ENCODE measurements at regions not wholly inside any gene's neighbourhood (a gene's known extent, or its start where the extent isn't known, plus 50 kb on each side); places are given as distances from the start of the nearest gene placed in this dataset.

DNA sequence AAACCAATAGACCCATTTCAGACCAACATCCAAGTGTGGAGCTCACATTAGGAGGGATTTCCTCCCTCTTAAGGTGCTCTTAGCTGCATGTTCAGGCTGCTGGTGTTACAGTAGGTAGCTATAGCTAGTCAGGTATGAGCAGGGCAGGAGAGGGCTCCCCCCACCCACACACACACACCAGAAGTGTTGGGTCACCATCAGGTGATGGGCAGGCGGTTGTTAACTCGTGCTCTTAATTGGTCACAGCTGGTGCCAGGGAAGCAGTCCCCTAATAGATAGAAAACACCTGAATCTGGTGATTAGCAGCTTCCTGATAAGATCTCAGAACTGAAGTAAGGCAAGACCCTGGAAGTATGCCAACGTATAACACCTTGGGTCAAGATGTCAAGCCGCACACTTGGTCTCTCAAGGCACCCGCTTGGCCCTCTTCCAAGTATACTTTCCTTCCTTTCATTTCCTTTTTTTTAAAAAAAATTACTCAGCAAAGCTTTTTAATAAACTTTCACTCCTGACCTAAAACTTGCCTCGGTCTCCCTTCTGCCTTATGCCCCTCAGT, 532.4 kb downstream of the DNAH5 start (continued):
- TF ChIP-seq, protein P1, sequence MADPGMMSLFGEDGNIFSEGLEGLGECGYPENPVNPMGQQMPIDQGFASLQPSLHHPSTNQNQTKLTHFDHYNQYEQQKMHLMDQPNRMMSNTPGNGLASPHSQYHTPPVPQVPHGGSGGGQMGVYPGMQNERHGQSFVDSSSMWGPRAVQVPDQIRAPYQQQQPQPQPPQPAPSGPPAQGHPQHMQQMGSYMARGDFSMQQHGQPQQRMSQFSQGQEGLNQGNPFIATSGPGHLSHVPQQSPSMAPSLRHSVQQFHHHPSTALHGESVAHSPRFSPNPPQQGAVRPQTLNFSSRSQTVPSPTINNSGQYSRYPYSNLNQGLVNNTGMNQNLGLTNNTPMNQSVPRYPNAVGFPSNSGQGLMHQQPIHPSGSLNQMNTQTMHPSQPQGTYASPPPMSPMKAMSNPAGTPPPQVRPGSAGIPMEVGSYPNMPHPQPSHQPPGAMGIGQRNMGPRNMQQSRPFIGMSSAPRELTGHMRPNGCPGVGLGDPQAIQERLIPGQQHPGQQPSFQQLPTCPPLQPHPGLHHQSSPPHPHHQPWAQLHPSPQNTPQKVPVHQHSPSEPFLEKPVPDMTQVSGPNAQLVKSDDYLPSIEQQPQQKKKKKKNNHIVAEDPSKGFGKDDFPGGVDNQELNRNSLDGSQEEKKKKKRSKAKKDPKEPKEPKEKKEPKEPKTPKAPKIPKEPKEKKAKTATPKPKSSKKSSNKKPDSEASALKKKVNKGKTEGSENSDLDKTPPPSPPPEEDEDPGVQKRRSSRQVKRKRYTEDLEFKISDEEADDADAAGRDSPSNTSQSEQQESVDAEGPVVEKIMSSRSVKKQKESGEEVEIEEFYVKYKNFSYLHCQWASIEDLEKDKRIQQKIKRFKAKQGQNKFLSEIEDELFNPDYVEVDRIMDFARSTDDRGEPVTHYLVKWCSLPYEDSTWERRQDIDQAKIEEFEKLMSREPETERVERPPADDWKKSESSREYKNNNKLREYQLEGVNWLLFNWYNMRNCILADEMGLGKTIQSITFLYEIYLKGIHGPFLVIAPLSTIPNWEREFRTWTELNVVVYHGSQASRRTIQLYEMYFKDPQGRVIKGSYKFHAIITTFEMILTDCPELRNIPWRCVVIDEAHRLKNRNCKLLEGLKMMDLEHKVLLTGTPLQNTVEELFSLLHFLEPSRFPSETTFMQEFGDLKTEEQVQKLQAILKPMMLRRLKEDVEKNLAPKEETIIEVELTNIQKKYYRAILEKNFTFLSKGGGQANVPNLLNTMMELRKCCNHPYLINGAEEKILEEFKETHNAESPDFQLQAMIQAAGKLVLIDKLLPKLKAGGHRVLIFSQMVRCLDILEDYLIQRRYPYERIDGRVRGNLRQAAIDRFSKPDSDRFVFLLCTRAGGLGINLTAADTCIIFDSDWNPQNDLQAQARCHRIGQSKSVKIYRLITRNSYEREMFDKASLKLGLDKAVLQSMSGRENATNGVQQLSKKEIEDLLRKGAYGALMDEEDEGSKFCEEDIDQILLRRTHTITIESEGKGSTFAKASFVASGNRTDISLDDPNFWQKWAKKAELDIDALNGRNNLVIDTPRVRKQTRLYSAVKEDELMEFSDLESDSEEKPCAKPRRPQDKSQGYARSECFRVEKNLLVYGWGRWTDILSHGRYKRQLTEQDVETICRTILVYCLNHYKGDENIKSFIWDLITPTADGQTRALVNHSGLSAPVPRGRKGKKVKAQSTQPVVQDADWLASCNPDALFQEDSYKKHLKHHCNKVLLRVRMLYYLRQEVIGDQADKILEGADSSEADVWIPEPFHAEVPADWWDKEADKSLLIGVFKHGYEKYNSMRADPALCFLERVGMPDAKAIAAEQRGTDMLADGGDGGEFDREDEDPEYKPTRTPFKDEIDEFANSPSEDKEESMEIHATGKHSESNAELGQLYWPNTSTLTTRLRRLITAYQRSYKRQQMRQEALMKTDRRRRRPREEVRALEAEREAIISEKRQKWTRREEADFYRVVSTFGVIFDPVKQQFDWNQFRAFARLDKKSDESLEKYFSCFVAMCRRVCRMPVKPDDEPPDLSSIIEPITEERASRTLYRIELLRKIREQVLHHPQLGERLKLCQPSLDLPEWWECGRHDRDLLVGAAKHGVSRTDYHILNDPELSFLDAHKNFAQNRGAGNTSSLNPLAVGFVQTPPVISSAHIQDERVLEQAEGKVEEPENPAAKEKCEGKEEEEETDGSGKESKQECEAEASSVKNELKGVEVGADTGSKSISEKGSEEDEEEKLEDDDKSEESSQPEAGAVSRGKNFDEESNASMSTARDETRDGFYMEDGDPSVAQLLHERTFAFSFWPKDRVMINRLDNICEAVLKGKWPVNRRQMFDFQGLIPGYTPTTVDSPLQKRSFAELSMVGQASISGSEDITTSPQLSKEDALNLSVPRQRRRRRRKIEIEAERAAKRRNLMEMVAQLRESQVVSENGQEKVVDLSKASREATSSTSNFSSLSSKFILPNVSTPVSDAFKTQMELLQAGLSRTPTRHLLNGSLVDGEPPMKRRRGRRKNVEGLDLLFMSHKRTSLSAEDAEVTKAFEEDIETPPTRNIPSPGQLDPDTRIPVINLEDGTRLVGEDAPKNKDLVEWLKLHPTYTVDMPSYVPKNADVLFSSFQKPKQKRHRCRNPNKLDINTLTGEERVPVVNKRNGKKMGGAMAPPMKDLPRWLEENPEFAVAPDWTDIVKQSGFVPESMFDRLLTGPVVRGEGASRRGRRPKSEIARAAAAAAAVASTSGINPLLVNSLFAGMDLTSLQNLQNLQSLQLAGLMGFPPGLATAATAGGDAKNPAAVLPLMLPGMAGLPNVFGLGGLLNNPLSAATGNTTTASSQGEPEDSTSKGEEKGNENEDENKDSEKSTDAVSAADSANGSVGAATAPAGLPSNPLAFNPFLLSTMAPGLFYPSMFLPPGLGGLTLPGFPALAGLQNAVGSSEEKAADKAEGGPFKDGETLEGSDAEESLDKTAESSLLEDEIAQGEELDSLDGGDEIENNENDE (IDR thresholded peaks at IDR 0.05; ENCODE audit: insufficient replicate concordance, low read length), result no peak
- TF ChIP-seq BACH1 (IDR thresholded peaks at IDR 0.05; ENCODE audit: low read length) (no peak), CREB1 (IDR thresholded peaks at IDR 0.05) (no peak), SIRT6 (IDR thresholded peaks at IDR 0.05; ENCODE audit: low read length) (no peak), NANOG (IDR thresholded peaks at IDR 0.05; ENCODE audit: insufficient read depth, low read depth, low read length, poor library complexity, severe bottlenecking) (no peak), EGR1 (IDR thresholded peaks at IDR 0.05; ENCODE audit: borderline replicate concordance, low read depth, low read length) (no peak), RBBP5 (IDR thresholded peaks at IDR 0.05; ENCODE audit: borderline replicate concordance, low read depth, low read length) (no peak)

Data from H1 (cell line).